BE2C (cell line): ENCODE measurements at regions not wholly inside any gene's neighbourhood (a gene's known extent, or its start where the extent isn't known, plus 50 kb on each side); places are given as distances from the start of the nearest gene placed in this dataset.

ENCODE experiments used
- DNase-seq: peaks from one replicate; pipeline ENCODE4 v3.0.0-alpha.2; 2020
- H3K27me3 ChIP-seq: fragments of 250-450 bp; sonication (Bioruptor Pico); 2 replicates; pipeline ENCODE4 v1.5.1; 2020; ENCODE audit warnings: mild to moderate bottlenecking
- H3K36me3 ChIP-seq: fragments of 250-450 bp; sonication (Bioruptor Pico); 2 replicates; pipeline ENCODE4 v1.5.1; 2020; ENCODE audit warnings: mild to moderate bottlenecking
- H3K4me1 ChIP-seq: fragments of 250-450 bp; sonication (Bioruptor Pico); 2 replicates; pipeline ENCODE4 v1.5.1; 2020
- H3K4me3 ChIP-seq: 2 replicates; pipeline ENCODE4 v1.5.1; 2011; ENCODE audit warnings: low read depth, low read length
- H3K9me3 ChIP-seq: fragments of 250-450 bp; sonication (Bioruptor Pico); 2 replicates; pipeline ENCODE4 v1.5.1; 2020
- TF ChIP-seq, protein P1 (sequence below): IDR thresholded peaks from 2 replicates; pipeline ENCODE4 v1.5.1; 2012; ENCODE audit warnings: mild to moderate bottlenecking, low read depth, low read length

DNA sequence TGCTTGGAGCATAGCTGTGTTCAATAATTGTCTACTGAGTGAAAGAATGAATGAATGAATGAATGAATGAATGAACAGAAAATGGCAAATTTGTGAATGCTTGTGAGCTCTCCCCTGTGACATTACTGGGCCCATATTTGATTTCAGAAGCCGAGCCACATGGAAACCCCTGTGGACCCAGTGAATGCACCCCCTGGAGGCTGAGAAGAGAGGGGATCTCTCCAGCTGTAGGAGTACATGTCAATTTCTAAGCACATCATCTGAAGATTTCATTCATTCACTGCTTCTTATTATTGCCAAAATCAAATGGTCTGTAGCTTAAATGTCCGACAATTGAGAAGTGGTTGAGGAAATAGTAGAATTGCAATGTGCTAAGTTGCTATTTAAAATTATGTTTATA lies 58.3 kb upstream of the DOCK1 start:
- Histone ChIP-seq H3K4me1 (no peaks in the 10 kb centered on the region), H3K4me3 (no peak overlapping the region), H3K27me3 (no peaks in the 10 kb centered on the region), H3K9me3 (no peaks in the 10 kb centered on the region), H3K36me3 (no peaks in the 10 kb centered on the region)
- TF ChIP-seq, protein P1, sequence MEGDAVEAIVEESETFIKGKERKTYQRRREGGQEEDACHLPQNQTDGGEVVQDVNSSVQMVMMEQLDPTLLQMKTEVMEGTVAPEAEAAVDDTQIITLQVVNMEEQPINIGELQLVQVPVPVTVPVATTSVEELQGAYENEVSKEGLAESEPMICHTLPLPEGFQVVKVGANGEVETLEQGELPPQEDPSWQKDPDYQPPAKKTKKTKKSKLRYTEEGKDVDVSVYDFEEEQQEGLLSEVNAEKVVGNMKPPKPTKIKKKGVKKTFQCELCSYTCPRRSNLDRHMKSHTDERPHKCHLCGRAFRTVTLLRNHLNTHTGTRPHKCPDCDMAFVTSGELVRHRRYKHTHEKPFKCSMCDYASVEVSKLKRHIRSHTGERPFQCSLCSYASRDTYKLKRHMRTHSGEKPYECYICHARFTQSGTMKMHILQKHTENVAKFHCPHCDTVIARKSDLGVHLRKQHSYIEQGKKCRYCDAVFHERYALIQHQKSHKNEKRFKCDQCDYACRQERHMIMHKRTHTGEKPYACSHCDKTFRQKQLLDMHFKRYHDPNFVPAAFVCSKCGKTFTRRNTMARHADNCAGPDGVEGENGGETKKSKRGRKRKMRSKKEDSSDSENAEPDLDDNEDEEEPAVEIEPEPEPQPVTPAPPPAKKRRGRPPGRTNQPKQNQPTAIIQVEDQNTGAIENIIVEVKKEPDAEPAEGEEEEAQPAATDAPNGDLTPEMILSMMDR = peak; percentile 21; the same call in 1 of the 2 replicates
- DNase-seq = no peak

DNA sequence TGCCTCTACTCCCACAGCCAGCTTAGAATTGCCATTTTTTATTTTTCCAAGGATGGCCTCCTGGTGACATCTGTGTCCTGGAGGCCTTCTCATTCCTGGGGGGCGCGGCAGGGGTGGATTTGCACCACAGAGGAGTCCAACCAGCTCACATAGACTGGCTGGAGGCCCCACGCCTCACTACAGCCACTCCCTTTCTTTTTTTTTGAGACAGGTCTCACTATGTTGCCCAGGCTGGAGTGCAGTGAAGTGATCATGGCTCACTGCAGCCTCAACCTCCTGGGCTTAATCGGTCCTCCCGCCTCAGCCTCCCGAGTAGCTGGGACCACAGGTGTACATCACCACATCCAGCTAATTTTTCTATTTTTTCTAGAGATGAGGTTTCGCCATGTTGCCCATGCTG lies 57.6 kb upstream of the DOCK1 start:
- Histone ChIP-seq H3K4me1 (no peaks in the 10 kb centered on the region), H3K9me3 (no peaks in the 10 kb centered on the region), H3K36me3 (no peaks in the 10 kb centered on the region), H3K27me3 (no peaks in the 10 kb centered on the region), H3K4me3 (no peak overlapping the region)
- TF ChIP-seq, protein P1 = no peak
- DNase-seq = no peak

DNA sequence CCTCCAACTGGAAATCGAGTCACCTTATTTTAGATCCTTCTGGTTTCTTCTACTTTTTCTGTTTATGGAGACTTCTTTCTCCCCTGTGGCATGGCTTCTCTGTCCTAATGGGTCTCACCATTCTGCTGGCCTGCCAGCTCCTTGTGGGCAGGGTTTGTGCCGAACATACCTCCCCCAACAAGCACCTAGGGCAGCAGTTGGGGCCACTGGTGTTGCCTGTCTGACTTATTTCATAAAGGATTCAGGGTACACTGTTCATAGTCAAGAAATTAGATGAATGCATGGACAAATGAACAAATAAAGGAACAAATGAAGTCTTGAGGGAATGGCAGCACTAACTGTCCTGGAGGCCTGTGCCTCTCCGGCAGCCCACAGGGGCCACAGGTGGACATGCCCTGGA lies 55.6 kb upstream of the DOCK1 start:
- Histone ChIP-seq H3K36me3 (no peaks in the 10 kb centered on the region), H3K9me3 (no peaks in the 10 kb centered on the region), H3K4me1 (no peaks in the 10 kb centered on the region), H3K4me3 (no peak overlapping the region), H3K27me3 (no peaks in the 10 kb centered on the region)
- no peak for DNase-seq
- TF ChIP-seq, protein P1 = no peak

DNA sequence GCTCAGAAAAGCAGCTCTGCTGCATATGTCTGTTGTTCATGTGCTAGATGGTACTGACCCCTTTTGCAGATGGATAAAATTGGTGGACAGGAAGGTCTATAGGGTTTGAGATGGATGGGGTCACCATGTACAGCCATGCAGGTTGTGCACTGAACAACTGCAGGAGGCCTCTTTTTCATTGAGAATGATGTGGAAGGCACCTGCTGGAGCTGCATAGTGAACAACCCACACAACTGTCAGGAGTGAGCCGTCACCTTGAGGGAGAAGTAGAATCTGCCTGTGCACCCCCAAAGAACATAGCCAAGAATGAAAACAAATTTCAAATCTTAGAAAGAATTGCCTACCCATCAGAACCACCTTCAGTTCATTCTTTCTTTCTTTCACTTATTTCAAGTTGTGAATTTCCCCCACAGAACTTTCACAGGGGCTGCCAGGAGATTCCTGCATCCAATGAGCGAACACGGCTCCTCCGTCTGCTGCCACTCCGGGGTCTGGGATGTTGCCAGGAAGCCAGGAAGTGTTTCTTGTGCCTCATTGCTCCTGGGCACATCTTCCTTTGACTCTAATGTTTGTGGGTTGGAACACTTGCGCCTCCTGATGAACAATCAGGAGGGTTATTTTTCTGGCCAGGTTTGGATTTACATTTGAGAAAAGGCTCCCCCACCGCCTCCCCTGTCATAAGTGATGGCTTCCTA lies 53.7 kb upstream of the DOCK1 start:
- H3K36me3 ChIP-seq = no peaks in the 10 kb centered on the region
- DNase-seq = no peak
- H3K4me1 ChIP-seq = no peaks in the 10 kb centered on the region
- H3K9me3 ChIP-seq = no peaks in the 10 kb centered on the region
- no peaks in the 10 kb centered on the region for H3K27me3 ChIP-seq
- H3K4me3 ChIP-seq = no peak overlapping the region
- TF ChIP-seq, protein P1 = no peak

DNA sequence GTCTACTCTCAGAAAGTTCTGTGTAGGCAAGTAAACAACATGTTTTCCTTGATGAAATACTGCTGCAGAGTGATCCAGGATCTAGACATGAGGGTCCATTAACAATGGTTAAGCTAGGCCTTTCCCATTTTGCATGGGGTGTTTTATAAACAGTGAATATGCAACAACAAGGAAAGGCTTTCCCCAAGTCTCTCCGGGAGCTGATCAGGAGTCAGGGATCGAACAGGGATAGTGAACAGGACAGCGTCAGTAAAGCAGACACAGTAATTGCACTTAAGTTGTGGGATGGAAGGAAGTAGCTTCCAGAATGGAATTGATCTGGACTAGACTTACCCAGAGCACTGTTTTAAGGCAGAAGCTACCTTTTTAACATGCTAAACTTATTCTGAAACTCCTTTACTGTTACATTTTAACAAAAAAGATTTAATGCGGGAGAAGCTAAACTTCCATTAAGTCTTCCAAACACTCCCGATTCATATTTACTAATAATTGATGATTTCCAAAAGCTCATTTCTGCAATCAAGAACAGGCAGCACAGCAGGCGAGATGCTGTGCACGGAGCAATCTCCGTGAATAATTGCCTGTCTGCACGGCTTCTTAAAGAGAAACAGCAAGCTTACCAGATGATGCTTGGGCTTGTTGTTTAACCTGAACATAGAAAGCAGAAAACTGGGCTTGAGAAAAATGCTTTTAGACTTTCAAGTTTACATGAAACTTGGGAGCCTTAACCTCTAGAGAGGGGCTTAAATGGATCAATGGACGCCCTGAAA lies 50.3 kb upstream of the DOCK1 start:
- H3K27me3 ChIP-seq = no peaks in the 10 kb centered on the region
- H3K4me1 ChIP-seq = no peaks in the 10 kb centered on the region
- H3K36me3 ChIP-seq = no peaks in the 10 kb centered on the region
- DNase-seq = no peak
- no peaks in the 10 kb centered on the region for H3K9me3 ChIP-seq
- H3K4me3 ChIP-seq = no peak overlapping the region
- TF ChIP-seq, protein P1 = no peak
